Esophagus squamous epithelium (tissue), 4 donors: ENCODE measurements at regions not wholly inside any gene's neighbourhood (a gene's known extent, or its start where the extent isn't known, plus 50 kb on each side); places are given as distances from the start of the nearest gene placed in this dataset.

Source experiments
- POLR2A ChIP-seq, 4 donors: fragments of 450-650 bp; IDR thresholded peaks; one replicate each; pipeline ENCODE4 v1.6.1; 2017; ENCODE audit warnings: antibody characterized with exemption in 4 of 4, mild to moderate bottlenecking in 4 of 4, moderate library complexity in 3 of 4
- TF ChIP-seq, protein P1 (sequence below), 6 experiments: fragments of 450-650 bp in 4 of 6; fragments of 200-600 bp in 2 of 6; sonication (generic) in 2 of 6; IDR thresholded peaks; one replicate each; pipeline ENCODE4 v1.5.1; 2016 to 2019; ENCODE audit warnings: antibody characterized with exemption in 6 of 6, mild to moderate bottlenecking in 4 of 6, moderate library complexity in 4 of 6

DNA sequence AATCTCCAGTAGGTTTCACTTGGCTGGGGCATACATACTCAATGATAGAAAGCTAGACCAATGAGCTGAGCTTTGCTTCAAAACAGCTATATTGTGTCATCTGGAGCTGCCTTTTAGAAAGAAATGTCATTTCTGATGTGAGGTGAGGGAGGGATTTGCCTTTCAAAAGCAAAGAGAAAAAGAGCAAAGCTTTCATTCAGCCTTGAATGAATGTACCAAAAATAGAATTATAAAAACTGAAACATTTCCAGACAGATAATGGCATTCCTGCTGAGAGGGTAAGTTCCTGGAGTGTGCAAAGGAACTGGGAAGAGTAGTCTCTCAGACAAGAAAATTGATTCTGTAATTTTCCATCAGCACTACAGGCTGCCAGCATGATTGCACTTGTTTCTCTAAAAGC is 710.0 kb downstream of the LRFN5 start:
- TF ChIP-seq, protein P1, sequence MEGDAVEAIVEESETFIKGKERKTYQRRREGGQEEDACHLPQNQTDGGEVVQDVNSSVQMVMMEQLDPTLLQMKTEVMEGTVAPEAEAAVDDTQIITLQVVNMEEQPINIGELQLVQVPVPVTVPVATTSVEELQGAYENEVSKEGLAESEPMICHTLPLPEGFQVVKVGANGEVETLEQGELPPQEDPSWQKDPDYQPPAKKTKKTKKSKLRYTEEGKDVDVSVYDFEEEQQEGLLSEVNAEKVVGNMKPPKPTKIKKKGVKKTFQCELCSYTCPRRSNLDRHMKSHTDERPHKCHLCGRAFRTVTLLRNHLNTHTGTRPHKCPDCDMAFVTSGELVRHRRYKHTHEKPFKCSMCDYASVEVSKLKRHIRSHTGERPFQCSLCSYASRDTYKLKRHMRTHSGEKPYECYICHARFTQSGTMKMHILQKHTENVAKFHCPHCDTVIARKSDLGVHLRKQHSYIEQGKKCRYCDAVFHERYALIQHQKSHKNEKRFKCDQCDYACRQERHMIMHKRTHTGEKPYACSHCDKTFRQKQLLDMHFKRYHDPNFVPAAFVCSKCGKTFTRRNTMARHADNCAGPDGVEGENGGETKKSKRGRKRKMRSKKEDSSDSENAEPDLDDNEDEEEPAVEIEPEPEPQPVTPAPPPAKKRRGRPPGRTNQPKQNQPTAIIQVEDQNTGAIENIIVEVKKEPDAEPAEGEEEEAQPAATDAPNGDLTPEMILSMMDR (IDR thresholded peaks at IDR 0.05), result no peak
- no peak for TF ChIP-seq POLR2A (IDR thresholded peaks at IDR 0.05)
